ENCODE measurements at regions not wholly inside any gene's neighbourhood (a gene's known extent, or its start where the extent isn't known, plus 50 kb on each side); places are given as distances from the start of the nearest gene placed in this dataset.

- no peak for DNase-seq
Observed at GRCh38 chr2:200752835-200753234, 58.9 kb upstream of the BZW1 start.

GRCh38 chr2:200756618-200757321 lies 54.9 kb upstream of the BZW1 start:
- DNase-seq, result no peak

DNA sequence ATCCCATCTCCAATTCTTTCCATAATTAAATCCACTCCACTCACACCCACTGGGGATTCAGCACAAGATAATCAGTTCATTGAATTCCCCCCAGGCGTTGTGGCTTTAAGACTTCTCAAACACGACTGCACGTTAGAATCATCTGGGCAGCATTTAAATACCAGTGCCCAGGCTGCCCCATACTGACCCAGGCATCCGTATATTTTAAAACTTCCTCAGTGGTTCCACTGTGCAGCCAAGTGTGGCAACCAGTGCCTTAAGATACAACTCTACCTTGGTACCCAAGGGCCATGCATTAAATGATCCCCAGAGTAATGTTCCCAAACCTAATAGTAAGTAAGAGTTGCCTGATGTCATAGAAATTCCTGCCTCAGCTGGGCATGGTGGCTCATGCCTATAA lies 54.3 kb upstream of the BZW1 start:
- DNase-seq, result no peak

GRCh38 chr2:200758341-200758740 lies 53.4 kb upstream of the BZW1 start:
- no peak for DNase-seq

DNA sequence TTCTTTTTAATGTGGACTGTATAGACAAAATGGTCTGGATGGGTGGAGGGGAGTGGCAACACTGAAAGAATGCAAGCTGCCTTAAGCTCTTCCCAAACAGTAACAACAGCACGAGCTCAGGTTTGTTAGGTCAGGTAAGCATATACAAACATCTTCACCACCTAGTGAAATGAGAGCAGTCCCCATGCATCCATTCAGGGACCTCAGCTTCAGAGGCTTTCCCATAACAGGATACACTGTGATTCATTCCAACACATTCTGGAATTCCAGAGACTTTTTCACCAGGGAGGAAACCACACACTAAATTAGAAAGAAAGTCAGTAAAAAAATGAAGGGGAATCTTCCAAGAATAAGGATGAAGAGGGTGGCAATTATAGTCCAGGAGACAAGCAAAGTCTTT lies 50.4 kb upstream of the BZW1 start:
- DNase-seq, result no peak
